ENCODE measurements at regions not wholly inside any gene's neighbourhood (a gene's known extent, or its start where the extent isn't known, plus 50 kb on each side); places are given as distances from the start of the nearest gene placed in this dataset.

- whole genome bisulfite sequencing (ENCODE audit: insufficient coverage): no CpG with 5 or more reads among the region's 10 CpGs
- Histone ChIP-seq H3K27ac (ENCODE audit: low read length in 2 of 2) (peak overlapping the region in 1 of 2 donors; percentile 61), H3K36me3 (replicated peaks in 1 of 2; ENCODE audit: control extremely low read depth in 1 of 2, control insufficient read depth in 1 of 2, extremely low read depth in 1 of 2, insufficient read depth in 2 of 2, low read length in 1 of 2) (no peaks in the 10 kb centered on the region), H3K9ac (ENCODE audit: low read length) (peak overlapping the region; percentile 74), H4K20me1 (ENCODE audit: control insufficient read depth, insufficient read depth, low read length, poor library complexity, severe bottlenecking) (no peaks in the 10 kb centered on the region), H3K4me2 (replicated peaks; ENCODE audit: low read depth, low read length, poor library complexity, severe bottlenecking) (peak overlapping the region; percentile 70), H3K4me3 (ENCODE audit: control extremely low read depth in 1 of 5, extremely low read depth in 1 of 5, insufficient read depth in 1 of 5, low read depth in 2 of 5, low read length in 4 of 5) (peak overlapping the region; percentile 51 to 73 (median 71)), H3K27me3 (replicated peaks in 1 of 4; ENCODE audit: control extremely low read depth in 1 of 4, control insufficient read depth in 3 of 4, insufficient read depth in 4 of 4, low read length in 3 of 4) (no peaks in the 10 kb centered on the region), H3K79me2 (ENCODE audit: control insufficient read depth, insufficient read depth, low read length) (no peaks in the 10 kb centered on the region), H3K9me3 (ENCODE audit: control extremely low read depth in 1 of 3, control insufficient read depth in 2 of 3, insufficient read depth in 1 of 3, low read length in 2 of 3) (peaks cover 0 to 15% (median 0%) of the 10 kb centered on the region in 3 donors), H3K4me1 (ENCODE audit: control insufficient read depth in 2 of 2, insufficient read depth in 2 of 2, low read length in 2 of 2) (peaks cover 13 to 26% of the 10 kb centered on the region in 2 donors), H2AFZ (ENCODE audit: insufficient read depth, low read depth, low read length, poor library complexity, severe bottlenecking) (peak overlapping the region; percentile 80)
- Mint-ChIP-seq H3K9me3 (ENCODE audit: insufficient read depth) (no peaks in the 10 kb centered on the region), H3K4me3 (peak overlapping the region; percentile 91), H3K4me1 (peaks cover 30% of the 10 kb centered on the region), H3K27me3 (no peaks in the 10 kb centered on the region), H3K27ac (peak overlapping the region; percentile 85)
- DNase-seq (no peak), ATAC-seq (ENCODE audit: low read depth) (no peak)
- intact Hi-C loops (cut with micrococcal nuclease): no loop called here
- ChIA-PET POLR2A (interaction anchor here (0.6 to 5.1 kb wide), 17 partner anchors 9 to 1709 kb away, joined by 3 to 77 read pairs (median 8); a partner anchor contains a TSS), CTCF (interaction anchor here (0.8 to 3.2 kb wide), 7 partner anchors 11 to 90 kb away, joined by 3 to 28 read pairs (median 4); a partner anchor contains a TSS)
- no peak for TF ChIP-seq EZH2 (IDR thresholded peaks at IDR 0.05; ENCODE audit: borderline replicate concordance, insufficient read depth, low read depth, low read length, poor library complexity, severe bottlenecking)
- no peak for TF ChIP-seq CTCF (IDR thresholded peaks at IDR 0.05)
These were observed 97.2 kb downstream of the HFE start for GRCh38 chr6:26184367-26184891.

- H3K9me3 Mint-ChIP-seq (ENCODE audit: insufficient read depth): no peaks in the 10 kb centered on the region
- H3K4me1 Mint-ChIP-seq: peaks cover 33% of the 10 kb centered on the region
- ChIA-PET POLR2A (interaction anchor here (2.1 to 5.1 kb wide), 4 partner anchors 9 to 100 kb away, joined by 8 to 77 read pairs (median 28); a partner anchor contains a TSS), CTCF (interaction anchor here (0.7 to 0.8 kb wide), 2 partner anchors 12 to 349 kb away, joined by 3 read pairs; a partner anchor contains a TSS)
- Histone ChIP-seq H3K27ac (ENCODE audit: low read length in 2 of 2) (no peak overlapping the region), H3K4me1 (ENCODE audit: control insufficient read depth in 2 of 2, insufficient read depth in 2 of 2, low read length in 2 of 2) (peaks cover 13 to 30% of the 10 kb centered on the region in 2 donors), H3K9ac (ENCODE audit: low read length) (no peak overlapping the region), H2AFZ (ENCODE audit: insufficient read depth, low read depth, low read length, poor library complexity, severe bottlenecking) (no peak overlapping the region), H3K4me3 (ENCODE audit: control extremely low read depth in 1 of 5, extremely low read depth in 1 of 5, insufficient read depth in 1 of 5, low read depth in 2 of 5, low read length in 4 of 5) (no peak overlapping the region), H4K20me1 (ENCODE audit: control insufficient read depth, insufficient read depth, low read length, poor library complexity, severe bottlenecking) (no peaks in the 10 kb centered on the region), H3K9me3 (ENCODE audit: control extremely low read depth in 1 of 3, control insufficient read depth in 2 of 3, insufficient read depth in 1 of 3, low read length in 2 of 3) (peaks cover 0 to 15% (median 0%) of the 10 kb centered on the region in 3 donors), H3K4me2 (replicated peaks; ENCODE audit: low read depth, low read length, poor library complexity, severe bottlenecking) (no peak overlapping the region), H3K27me3 (replicated peaks in 1 of 4; ENCODE audit: control extremely low read depth in 1 of 4, control insufficient read depth in 3 of 4, insufficient read depth in 4 of 4, low read length in 3 of 4) (no peaks in the 10 kb centered on the region), H3K79me2 (ENCODE audit: control insufficient read depth, insufficient read depth, low read length) (peaks cover 3% of the 10 kb centered on the region), H3K36me3 (replicated peaks in 1 of 2; ENCODE audit: control extremely low read depth in 1 of 2, control insufficient read depth in 1 of 2, extremely low read depth in 1 of 2, insufficient read depth in 2 of 2, low read length in 1 of 2) (no peaks in the 10 kb centered on the region)
- intact Hi-C loops (cut with micrococcal nuclease): no loop called here
- ATAC-seq (ENCODE audit: low read depth) (no peak), DNase-seq (no peak)
- TF ChIP-seq EZH2 (IDR thresholded peaks at IDR 0.05; ENCODE audit: borderline replicate concordance, insufficient read depth, low read depth, low read length, poor library complexity, severe bottlenecking): no peak
- no peak for TF ChIP-seq CTCF (IDR thresholded peaks at IDR 0.05)
- H3K27me3 Mint-ChIP-seq: no peaks in the 10 kb centered on the region
- no peak overlapping the region for H3K27ac Mint-ChIP-seq
- 94% methylated on average over 2 of the region's 2 CpGs for WGBS (ENCODE audit: insufficient coverage)
- peak overlapping the region; percentile 91 for H3K4me3 Mint-ChIP-seq
These were observed 97.8 kb downstream of the HFE start for GRCh38 chr6:26185004-26185403.

Measured in B cell (primary cell).